DOHH2 (cell line): ENCODE measurements at regions not wholly inside any gene's neighbourhood (a gene's known extent, or its start where the extent isn't known, plus 50 kb on each side); places are given as distances from the start of the nearest gene placed in this dataset.

Experiments used
- H3F3A ChIP-seq: fragments of 200-600 bp; sonication (generic), shearing (Covaris generic); 2 replicates; pipeline ENCODE4 v1.6.0; 2016; ENCODE audit warnings: antibody characterized with exemption, mild to moderate bottlenecking; ENCODE audit not compliant: control insufficient read depth, insufficient read depth
- H3K27ac ChIP-seq: fragments of 200-600 bp; sonication (generic); 2 replicates; pipeline ENCODE4 v1.5.1; 2014; ENCODE audit warnings: low read depth, mild to moderate bottlenecking, low read length, moderate library complexity
- H3K27me3 ChIP-seq: fragments of 200-600 bp; sonication (generic); 2 replicates; pipeline ENCODE4 v1.6.1; 2014; ENCODE audit warnings: mild to moderate bottlenecking, low read length, mixed read lengths; ENCODE audit not compliant: control insufficient read depth
- H3K36me3 ChIP-seq: fragments of 200-600 bp; sonication (generic); 2 replicates; pipeline ENCODE4 v1.6.1; 2014; ENCODE audit warnings: mild to moderate bottlenecking, low read length, moderate library complexity, mixed read lengths; ENCODE audit not compliant: control insufficient read depth
- H3K4me1 ChIP-seq: fragments of 200-600 bp; sonication (generic); 2 replicates; pipeline ENCODE4 v1.6.1; 2014; ENCODE audit warnings: mild to moderate bottlenecking, low read length, mixed read lengths; ENCODE audit not compliant: control insufficient read depth
- H3K4me2 ChIP-seq: fragments of 200-600 bp; sonication (generic); 2 replicates; pipeline ENCODE4 v1.6.0; 2014; ENCODE audit warnings: mild to moderate bottlenecking, low read length, moderate library complexity
- H3K4me3 ChIP-seq: fragments of 200-600 bp; sonication (generic); 2 replicates; pipeline ENCODE4 v1.5.1; 2014; ENCODE audit warnings: mild to moderate bottlenecking, low read length, mixed read lengths
- H3K79me2 ChIP-seq: fragments of 200-600 bp; sonication (generic); 2 replicates; pipeline ENCODE4 v1.6.1; 2014; ENCODE audit warnings: mild to moderate bottlenecking, low read length, mixed read lengths; ENCODE audit not compliant: control insufficient read depth
- H3K9me2 ChIP-seq: fragments of 200-600 bp; sonication (generic); replicated peaks from 2 replicates; pipeline ENCODE4 v1.6.1; 2014; ENCODE audit warnings: mild to moderate bottlenecking, low read length, mixed read lengths; ENCODE audit not compliant: control insufficient read depth
- H3K9me3 ChIP-seq: fragments of 200-600 bp; sonication (generic); 2 replicates; pipeline ENCODE4 v1.6.1; 2014; ENCODE audit warnings: antibody characterized with exemption, low read length, mixed read lengths; ENCODE audit not compliant: control insufficient read depth, insufficient read depth
- H4K20me1 ChIP-seq: fragments of 200-600 bp; sonication (generic); 2 replicates; pipeline ENCODE4 v1.6.0; 2014; ENCODE audit warnings: low read depth, mild to moderate bottlenecking, antibody characterized with exemption, low read length, moderate library complexity; ENCODE audit not compliant: control insufficient read depth, insufficient read depth
- EZH2phosphoT487 ChIP-seq: fragments of 200-600 bp; sonication (generic); IDR thresholded peaks from 2 replicates; pipeline ENCODE4 v1.6.1; 2017; ENCODE audit warnings: borderline replicate concordance, mild to moderate bottlenecking, antibody characterized with exemption, low read length, moderate library complexity, mixed read lengths
- TF ChIP-seq, protein P1 (sequence below): fragments of 200-600 bp; sonication (generic); IDR thresholded peaks from one replicate; pipeline ENCODE4 v1.5.1; 2014; ENCODE audit warnings: antibody characterized with exemption, mild to moderate bottlenecking, low read depth, low read length; ENCODE audit not compliant: poor library complexity, severe bottlenecking

DNA sequence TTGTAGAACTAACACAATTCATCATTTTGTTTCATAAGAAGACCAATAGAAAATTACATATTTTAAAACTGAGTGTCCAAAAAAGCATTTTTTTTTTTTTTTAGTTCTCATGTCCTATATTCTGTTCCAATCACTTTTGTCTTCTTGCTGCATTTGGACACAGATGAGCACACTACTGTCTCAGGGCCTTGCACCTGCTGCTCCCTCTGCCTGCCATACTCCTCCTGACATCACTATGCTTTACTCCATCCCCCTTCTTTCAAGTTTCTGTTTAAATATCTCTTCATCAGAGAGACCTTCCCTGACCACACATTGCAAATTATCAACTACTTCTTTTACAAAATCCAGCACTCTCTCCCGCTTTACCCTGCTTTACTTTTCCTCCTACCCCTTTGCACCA lies 230.7 kb upstream of the GK2 start:
- H3K79me2 ChIP-seq: no peaks in the 10 kb centered on the region
- H3K4me3 ChIP-seq: no peak overlapping the region
- H3K27me3 ChIP-seq: no peaks in the 10 kb centered on the region
- H4K20me1 ChIP-seq: no peaks in the 10 kb centered on the region
- no peaks in the 10 kb centered on the region for H3K9me3 ChIP-seq
- H3K27ac ChIP-seq: no peak overlapping the region
- H3K36me3 ChIP-seq: no peaks in the 10 kb centered on the region
- no peaks in the 10 kb centered on the region for H3K4me1 ChIP-seq
- H3K9me2 ChIP-seq: no peaks in the 10 kb centered on the region
- TF ChIP-seq, protein P1, sequence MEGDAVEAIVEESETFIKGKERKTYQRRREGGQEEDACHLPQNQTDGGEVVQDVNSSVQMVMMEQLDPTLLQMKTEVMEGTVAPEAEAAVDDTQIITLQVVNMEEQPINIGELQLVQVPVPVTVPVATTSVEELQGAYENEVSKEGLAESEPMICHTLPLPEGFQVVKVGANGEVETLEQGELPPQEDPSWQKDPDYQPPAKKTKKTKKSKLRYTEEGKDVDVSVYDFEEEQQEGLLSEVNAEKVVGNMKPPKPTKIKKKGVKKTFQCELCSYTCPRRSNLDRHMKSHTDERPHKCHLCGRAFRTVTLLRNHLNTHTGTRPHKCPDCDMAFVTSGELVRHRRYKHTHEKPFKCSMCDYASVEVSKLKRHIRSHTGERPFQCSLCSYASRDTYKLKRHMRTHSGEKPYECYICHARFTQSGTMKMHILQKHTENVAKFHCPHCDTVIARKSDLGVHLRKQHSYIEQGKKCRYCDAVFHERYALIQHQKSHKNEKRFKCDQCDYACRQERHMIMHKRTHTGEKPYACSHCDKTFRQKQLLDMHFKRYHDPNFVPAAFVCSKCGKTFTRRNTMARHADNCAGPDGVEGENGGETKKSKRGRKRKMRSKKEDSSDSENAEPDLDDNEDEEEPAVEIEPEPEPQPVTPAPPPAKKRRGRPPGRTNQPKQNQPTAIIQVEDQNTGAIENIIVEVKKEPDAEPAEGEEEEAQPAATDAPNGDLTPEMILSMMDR: no peak
- no peak for TF ChIP-seq EZH2phosphoT487
- H3K4me2 ChIP-seq: no peak overlapping the region
- H3F3A ChIP-seq: no peaks in the 10 kb centered on the region

DNA sequence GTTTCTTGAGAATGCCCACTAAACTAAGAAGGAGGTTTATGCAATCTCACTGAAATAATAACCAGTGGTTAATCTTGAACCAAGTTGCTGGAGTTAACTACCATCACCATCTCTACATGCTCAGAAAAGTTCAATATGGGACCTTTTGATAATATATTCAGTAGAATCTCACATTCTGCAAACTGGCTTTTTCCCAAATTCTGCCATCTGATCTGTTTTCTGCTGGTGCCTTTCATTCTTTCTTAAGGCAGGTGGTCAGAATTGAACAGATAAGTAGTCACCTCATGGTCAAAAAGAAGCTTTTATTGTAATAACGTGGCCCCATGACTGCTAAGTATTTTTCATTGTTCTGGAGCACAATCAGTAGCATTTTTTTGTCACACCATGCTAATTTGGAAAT lies 229.0 kb upstream of the GK2 start:
- H3K27ac ChIP-seq: no peak overlapping the region
- no peak overlapping the region for H3K4me3 ChIP-seq
- H3F3A ChIP-seq: no peaks in the 10 kb centered on the region
- H3K4me2 ChIP-seq: no peak overlapping the region
- H3K4me1 ChIP-seq: no peaks in the 10 kb centered on the region
- no peaks in the 10 kb centered on the region for H3K9me3 ChIP-seq
- H3K79me2 ChIP-seq: no peaks in the 10 kb centered on the region
- H3K27me3 ChIP-seq: no peaks in the 10 kb centered on the region
- no peaks in the 10 kb centered on the region for H4K20me1 ChIP-seq
- H3K36me3 ChIP-seq: no peaks in the 10 kb centered on the region
- no peaks in the 10 kb centered on the region for H3K9me2 ChIP-seq
- TF ChIP-seq, protein P1: no peak
- no peak for TF ChIP-seq EZH2phosphoT487

DNA sequence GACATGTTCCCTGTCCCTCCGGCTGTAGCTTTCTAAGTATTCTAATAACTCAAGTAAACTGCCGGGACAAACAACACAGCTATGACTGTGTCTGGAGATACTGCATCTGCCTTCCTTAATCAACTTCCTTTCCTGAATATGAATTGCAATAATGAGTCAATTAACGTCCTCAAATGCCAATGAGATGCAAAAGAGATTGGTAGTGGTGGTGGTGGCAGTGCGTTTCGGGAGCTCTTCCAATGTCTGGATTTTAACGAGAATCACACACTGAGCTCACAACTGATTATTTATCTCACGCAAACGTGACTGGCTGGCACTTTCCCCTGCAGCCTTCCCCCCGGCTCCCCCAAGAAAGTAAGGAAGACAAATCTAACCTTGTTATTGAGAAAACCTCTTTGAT lies 226.1 kb upstream of the GK2 start:
- Histone ChIP-seq H3K4me1 (no peaks in the 10 kb centered on the region), H3K9me2 (no peaks in the 10 kb centered on the region), H3F3A (no peaks in the 10 kb centered on the region), H3K27me3 (no peaks in the 10 kb centered on the region), H3K27ac (no peak overlapping the region), H3K79me2 (no peaks in the 10 kb centered on the region), H3K36me3 (no peaks in the 10 kb centered on the region), H3K4me2 (no peak overlapping the region), H3K9me3 (no peaks in the 10 kb centered on the region), H4K20me1 (no peaks in the 10 kb centered on the region), H3K4me3 (no peak overlapping the region)
- no peak for TF ChIP-seq EZH2phosphoT487
- TF ChIP-seq, protein P1: no peak

DNA sequence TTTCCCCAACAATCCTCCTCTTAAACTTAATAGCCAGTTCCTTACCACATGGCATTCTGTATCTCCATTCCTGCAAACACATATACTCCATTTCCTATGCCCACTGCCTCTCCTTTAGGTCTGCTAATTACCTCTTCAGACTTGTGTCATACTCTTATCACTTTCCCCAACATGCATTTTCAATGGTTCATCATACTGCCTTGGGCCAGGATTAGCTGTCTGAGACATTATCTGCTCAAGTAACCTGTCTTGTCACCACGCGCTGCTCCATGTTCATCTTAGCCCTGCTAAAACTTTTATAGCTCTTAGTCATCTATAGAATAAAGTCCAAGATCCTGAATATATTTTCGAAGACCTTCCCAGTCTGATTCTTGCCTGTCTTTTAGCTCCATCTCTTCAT lies 224.1 kb upstream of the GK2 start:
- Histone ChIP-seq H3K27ac (no peak overlapping the region), H3K4me3 (no peak overlapping the region), H3K9me3 (no peaks in the 10 kb centered on the region), H3K27me3 (no peaks in the 10 kb centered on the region), H3K4me2 (no peak overlapping the region), H4K20me1 (no peaks in the 10 kb centered on the region), H3K4me1 (no peaks in the 10 kb centered on the region), H3K36me3 (no peaks in the 10 kb centered on the region), H3F3A (no peaks in the 10 kb centered on the region), H3K9me2 (no peaks in the 10 kb centered on the region), H3K79me2 (no peaks in the 10 kb centered on the region)
- TF ChIP-seq, protein P1: no peak
- TF ChIP-seq EZH2phosphoT487: no peak
